ENCODE measurements at regions not wholly inside any gene's neighbourhood (a gene's known extent, or its start where the extent isn't known, plus 50 kb on each side); places are given as distances from the start of the nearest gene placed in this dataset.

DNA sequence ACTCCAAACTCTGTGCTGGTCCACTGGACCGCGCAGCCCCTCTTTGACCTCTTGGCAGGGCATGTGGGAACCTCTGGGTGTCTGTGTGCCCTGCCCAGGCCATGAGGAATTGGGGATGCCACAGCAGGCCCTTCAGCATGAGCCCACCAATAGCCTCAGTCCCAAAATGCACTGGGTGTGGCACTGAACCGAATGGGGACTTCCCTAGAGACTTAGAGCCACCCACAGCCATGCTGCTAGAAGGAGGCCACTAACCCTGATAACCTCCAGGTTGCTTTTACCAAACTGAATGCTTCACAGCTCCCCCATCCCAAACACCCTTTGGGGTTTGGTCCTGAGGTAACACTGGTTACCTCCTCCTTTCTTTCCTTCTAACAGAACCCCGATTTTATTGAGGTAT is 302.7 kb downstream of the PIK3R1 start:
- H3K27ac Mint-ChIP-seq: no peak overlapping the region
- H3K36me3 Mint-ChIP-seq: no peaks in the 10 kb centered on the region
- no peaks in the 10 kb centered on the region for H3K4me1 Mint-ChIP-seq (ENCODE audit: low read depth)
- no peak overlapping the region for H3K4me3 Mint-ChIP-seq
- H3K27me3 Mint-ChIP-seq: no peaks in the 10 kb centered on the region
- H3K9me3 Mint-ChIP-seq (ENCODE audit: low read depth): no peaks in the 10 kb centered on the region

DNA sequence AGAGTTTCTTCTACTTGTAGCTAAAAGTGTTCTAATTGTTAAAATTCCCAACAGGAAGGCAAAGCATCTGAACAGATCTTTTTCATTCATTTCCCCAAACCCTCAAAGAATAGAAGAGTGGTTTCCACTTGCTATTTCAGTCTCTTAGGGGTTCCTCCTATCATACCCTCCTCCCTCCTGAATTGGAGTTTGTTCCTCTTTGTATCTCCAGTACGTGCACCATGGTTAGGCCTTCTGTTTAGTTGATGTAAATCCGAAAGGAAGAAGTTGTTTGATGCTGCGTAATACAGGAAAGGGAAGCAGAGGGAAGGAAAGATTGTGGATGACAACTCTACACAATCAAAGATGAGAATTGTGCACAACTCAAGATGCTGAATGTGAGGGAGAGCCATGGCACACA is 303.6 kb downstream of the PIK3R1 start:
- no peak overlapping the region for H3K4me3 Mint-ChIP-seq
- H3K4me1 Mint-ChIP-seq (ENCODE audit: low read depth): no peaks in the 10 kb centered on the region
- H3K27ac Mint-ChIP-seq: no peak overlapping the region
- no peaks in the 10 kb centered on the region for H3K27me3 Mint-ChIP-seq
- no peaks in the 10 kb centered on the region for H3K36me3 Mint-ChIP-seq
- no peaks in the 10 kb centered on the region for H3K9me3 Mint-ChIP-seq (ENCODE audit: low read depth)

DNA sequence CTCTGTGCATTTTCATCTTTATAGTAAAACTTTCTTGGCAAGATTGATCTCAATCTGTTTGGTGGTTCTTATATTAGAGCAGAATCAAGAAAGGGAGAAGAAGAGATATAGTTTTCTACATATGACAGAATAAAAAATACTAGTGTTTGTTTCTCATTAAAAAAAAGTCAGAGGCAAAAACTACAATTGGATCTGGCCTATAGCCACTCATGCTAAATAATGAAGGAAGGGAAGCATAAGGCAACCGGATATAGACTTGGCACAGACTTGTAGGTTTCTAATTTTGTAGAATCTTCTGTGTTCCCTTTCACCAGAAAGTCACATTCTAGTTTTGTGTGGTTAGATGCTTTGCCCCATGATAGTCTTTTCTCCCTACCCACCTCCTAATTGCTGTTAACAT is 306.2 kb downstream of the PIK3R1 start:
- Mint-ChIP-seq H3K4me1 (ENCODE audit: low read depth) (no peaks in the 10 kb centered on the region), H3K27ac (no peak overlapping the region), H3K36me3 (no peaks in the 10 kb centered on the region), H3K27me3 (no peaks in the 10 kb centered on the region), H3K4me3 (no peak overlapping the region), H3K9me3 (ENCODE audit: low read depth) (no peaks in the 10 kb centered on the region)

DNA sequence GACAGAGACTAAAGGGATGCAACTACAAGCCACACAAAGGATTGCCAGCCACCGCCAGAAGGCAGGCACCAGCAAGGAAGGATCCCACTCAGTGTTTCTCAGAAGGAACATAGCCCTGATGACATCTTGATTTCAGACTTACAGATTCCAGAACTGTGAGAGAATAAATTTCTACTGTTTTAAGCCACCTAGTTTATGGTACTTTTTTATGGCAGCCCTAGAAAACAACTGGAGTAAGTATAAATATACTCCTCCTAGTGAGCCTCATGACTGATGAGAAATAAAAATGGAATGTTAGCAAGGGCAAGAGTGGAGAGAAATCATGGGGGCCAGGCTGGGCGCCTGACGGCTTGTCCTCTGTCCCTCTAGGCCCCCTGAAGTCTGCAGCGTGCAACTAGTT is 307.3 kb downstream of the PIK3R1 start:
- H3K4me3 Mint-ChIP-seq: no peak overlapping the region
- no peaks in the 10 kb centered on the region for H3K4me1 Mint-ChIP-seq (ENCODE audit: low read depth)
- H3K27me3 Mint-ChIP-seq: no peaks in the 10 kb centered on the region
- no peaks in the 10 kb centered on the region for H3K36me3 Mint-ChIP-seq
- no peak overlapping the region for H3K27ac Mint-ChIP-seq
- H3K9me3 Mint-ChIP-seq (ENCODE audit: low read depth): peaks cover under 1% of the 10 kb centered on the region

DNA sequence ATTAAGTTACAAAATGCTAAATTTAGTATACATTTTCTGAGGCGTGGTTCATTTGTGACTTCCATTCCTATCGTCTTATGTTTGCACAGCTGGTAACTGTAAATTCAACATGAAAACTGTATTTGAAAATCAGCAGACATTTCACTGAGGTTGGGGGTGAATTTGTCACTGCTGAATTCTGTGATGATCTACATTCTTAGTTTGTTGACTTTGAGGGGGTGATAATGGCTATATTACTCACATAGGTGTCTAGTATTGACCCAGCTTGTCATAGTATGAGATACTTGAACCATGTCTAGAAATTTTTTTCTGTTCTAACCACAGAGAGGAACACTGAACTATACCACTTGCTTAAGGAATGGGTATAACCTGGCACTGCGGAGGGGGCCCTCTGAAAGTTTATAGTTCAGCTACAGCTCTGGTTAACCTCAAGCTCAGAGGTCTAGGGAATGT is 313.3 kb downstream of the PIK3R1 start:
- Mint-ChIP-seq H3K4me3 (no peak overlapping the region), H3K27me3 (peaks cover 3% of the 10 kb centered on the region), H3K36me3 (no peaks in the 10 kb centered on the region), H3K9me3 (ENCODE audit: low read depth) (peaks cover 4% of the 10 kb centered on the region), H3K27ac (no peak overlapping the region), H3K4me1 (ENCODE audit: low read depth) (no peaks in the 10 kb centered on the region)

DNA sequence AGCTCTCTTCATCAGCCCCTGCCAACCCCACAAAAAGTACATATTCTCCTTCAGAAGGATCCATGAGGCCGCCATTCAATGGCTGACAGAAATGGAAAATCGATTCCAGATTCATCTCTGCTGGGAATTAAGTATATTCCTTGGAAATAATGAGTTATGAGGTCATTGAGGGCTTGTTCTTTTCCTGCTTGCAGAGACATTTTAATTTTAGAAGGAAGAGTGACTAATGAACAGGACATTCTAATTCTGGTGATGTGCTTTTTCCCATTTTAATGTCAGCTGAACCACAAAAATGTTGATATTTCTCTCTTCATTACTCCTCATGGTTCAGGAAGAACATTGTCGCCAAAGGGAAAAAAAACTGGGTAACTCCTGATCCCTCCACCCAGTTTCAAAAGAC is 314.0 kb downstream of the PIK3R1 start:
- no peaks in the 10 kb centered on the region for H3K4me1 Mint-ChIP-seq (ENCODE audit: low read depth)
- H3K9me3 Mint-ChIP-seq (ENCODE audit: low read depth): peaks cover 4% of the 10 kb centered on the region
- H3K27me3 Mint-ChIP-seq: peaks cover 3% of the 10 kb centered on the region
- no peak overlapping the region for H3K27ac Mint-ChIP-seq
- H3K4me3 Mint-ChIP-seq: no peak overlapping the region
- no peaks in the 10 kb centered on the region for H3K36me3 Mint-ChIP-seq

DNA sequence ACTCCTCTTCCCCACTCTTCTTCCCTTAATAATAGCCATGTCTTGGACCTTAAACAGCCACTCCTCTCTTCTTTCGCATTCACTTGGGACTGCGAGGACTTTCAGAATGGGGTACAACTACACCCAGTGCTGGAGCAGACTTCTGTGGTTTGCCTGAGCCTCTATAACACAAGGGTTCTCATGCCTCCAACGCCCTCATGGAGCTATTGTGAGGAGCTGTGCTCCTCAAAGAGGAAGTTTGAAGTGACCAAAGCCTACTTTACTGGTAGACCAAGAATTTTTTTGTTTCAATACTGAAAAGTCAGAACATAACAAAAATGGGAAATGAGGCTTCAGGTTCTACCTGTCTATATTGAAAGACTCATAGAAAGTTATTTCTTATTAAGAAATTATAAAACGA is 316.4 kb downstream of the PIK3R1 start:
- H3K9me3 Mint-ChIP-seq (ENCODE audit: low read depth): peaks cover 4% of the 10 kb centered on the region
- peaks cover 4% of the 10 kb centered on the region for H3K27me3 Mint-ChIP-seq
- no peak overlapping the region for H3K27ac Mint-ChIP-seq
- no peaks in the 10 kb centered on the region for H3K4me1 Mint-ChIP-seq (ENCODE audit: low read depth)
- no peaks in the 10 kb centered on the region for H3K36me3 Mint-ChIP-seq
- H3K4me3 Mint-ChIP-seq: no peak overlapping the region

DNA sequence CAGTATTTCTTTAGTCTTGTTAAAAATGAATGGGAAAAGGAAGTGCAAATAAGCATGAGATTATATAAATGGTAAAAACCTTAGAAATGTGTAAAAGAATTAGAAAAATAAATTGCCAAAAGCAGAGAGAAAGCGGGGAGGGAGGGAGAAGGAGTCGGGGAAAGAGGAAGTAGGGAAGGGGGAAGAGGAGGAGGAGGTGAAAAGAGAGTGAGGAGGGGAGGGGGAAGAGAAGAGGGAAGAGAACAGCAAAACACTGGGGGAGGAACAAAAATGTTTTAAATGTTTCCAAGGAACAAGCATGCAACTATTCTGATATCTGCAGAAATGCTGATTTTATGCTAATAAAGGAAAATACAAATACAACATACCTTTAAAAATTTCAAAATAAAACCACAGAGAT is 317.5 kb downstream of the PIK3R1 start:
- Mint-ChIP-seq H3K4me3 (no peak overlapping the region), H3K27ac (no peak overlapping the region), H3K4me1 (ENCODE audit: low read depth) (no peaks in the 10 kb centered on the region), H3K36me3 (no peaks in the 10 kb centered on the region), H3K9me3 (ENCODE audit: low read depth) (peaks cover 2% of the 10 kb centered on the region), H3K27me3 (peaks cover 8% of the 10 kb centered on the region)

DNA sequence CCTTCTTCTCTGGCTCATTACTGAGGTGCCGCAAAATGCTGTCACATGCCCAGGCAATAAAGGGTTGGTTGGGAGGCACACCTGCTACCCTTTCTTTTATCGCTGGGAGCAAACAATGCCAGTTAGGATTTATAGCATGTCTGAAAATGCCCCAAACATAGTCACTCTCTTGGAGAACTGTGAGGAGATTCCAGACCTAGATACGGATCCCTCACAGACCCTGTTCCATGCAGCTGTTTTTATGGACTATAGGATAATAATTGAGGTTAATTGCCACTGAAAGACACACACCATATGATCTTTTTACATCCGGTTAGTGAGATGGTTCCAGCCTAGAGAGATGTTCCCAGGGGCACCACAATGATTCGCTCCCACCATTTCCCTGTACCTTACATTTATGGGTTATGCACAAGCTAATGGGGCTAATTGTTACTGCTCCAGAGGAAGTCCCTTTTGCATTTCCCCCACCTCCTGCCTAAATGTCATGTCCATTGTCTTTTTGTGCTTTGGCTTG is 318.1 kb downstream of the PIK3R1 start:
- no peak overlapping the region for H3K27ac Mint-ChIP-seq
- no peaks in the 10 kb centered on the region for H3K9me3 Mint-ChIP-seq (ENCODE audit: low read depth)
- H3K4me1 Mint-ChIP-seq (ENCODE audit: low read depth): no peaks in the 10 kb centered on the region
- no peaks in the 10 kb centered on the region for H3K36me3 Mint-ChIP-seq
- H3K27me3 Mint-ChIP-seq: peaks cover 10% of the 10 kb centered on the region
- no peak overlapping the region for H3K4me3 Mint-ChIP-seq

DNA sequence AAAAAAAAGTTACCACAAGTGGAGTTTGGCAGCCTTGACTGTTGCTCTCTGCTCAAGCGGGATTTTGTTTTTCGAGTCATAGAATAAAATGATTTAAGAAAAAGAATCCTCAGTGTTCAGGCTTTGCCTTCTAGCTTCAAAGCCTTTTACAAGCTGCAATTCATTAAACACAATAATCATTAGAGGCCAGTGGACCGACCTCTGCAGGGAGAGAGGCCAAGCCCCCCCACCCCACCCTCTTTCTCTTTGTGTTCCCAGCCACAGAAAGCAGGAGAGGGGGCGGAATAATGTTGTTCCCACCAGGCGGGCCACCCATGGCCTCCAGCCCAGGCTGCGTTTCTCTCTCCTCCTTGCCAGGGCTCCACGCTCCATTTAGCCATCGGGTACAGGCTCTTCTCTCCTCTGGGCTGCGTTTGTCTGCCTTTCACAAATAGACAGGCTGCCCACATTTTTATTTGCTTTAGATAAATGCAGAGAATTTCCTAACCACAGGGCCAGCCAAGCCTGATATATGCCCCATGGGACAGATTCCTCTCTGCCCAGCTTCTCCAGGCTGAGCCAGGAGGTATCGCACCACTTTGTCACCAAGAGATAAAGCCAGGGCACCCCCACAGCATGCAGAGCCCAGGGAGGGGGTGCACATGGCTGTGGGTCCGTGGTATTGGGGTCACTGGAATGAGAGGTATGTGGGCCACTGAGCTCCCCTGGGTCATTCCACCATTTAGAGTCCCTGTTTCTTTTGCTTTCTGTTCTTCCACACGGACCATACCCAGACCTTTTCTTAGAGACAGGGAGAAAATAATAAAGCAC is 318.8 kb downstream of the PIK3R1 start:
- H3K4me3 Mint-ChIP-seq: no peak overlapping the region
- H3K4me1 Mint-ChIP-seq (ENCODE audit: low read depth): no peaks in the 10 kb centered on the region
- peaks cover 10% of the 10 kb centered on the region for H3K27me3 Mint-ChIP-seq
- H3K36me3 Mint-ChIP-seq: no peaks in the 10 kb centered on the region
- H3K9me3 Mint-ChIP-seq (ENCODE audit: low read depth): no peaks in the 10 kb centered on the region
- H3K27ac Mint-ChIP-seq: no peak overlapping the region

DNA sequence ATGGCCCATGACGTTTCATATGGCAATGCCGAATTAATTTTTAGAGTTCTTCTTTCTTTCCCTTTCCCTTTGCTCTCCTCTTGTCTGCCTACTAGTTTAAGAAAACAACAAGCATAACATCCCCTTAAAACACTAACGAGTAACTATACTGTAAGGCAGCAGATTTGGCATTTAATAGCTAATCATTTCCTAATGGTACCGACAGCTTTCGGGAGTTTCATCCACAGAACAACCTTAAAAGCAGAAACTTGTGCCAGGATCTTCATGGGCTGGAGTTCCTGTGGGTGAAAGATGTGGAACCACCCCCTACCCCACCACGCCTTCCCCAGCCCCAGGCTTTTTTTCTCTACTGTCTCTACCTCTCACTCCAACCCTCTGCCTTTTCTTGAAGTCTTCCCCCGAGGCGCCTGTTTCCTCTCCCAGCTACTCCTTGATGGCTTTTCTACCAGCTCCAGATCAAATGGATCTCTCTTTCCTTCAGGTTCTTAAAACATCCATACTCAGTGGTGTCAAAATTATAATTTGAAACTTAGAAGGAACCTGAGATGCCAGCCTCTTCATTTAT is 319.5 kb downstream of the PIK3R1 start:
- Mint-ChIP-seq H3K4me3 (no peak overlapping the region), H3K36me3 (no peaks in the 10 kb centered on the region), H3K9me3 (ENCODE audit: low read depth) (no peaks in the 10 kb centered on the region), H3K27me3 (peaks cover 11% of the 10 kb centered on the region), H3K27ac (no peak overlapping the region), H3K4me1 (ENCODE audit: low read depth) (no peaks in the 10 kb centered on the region)

DNA sequence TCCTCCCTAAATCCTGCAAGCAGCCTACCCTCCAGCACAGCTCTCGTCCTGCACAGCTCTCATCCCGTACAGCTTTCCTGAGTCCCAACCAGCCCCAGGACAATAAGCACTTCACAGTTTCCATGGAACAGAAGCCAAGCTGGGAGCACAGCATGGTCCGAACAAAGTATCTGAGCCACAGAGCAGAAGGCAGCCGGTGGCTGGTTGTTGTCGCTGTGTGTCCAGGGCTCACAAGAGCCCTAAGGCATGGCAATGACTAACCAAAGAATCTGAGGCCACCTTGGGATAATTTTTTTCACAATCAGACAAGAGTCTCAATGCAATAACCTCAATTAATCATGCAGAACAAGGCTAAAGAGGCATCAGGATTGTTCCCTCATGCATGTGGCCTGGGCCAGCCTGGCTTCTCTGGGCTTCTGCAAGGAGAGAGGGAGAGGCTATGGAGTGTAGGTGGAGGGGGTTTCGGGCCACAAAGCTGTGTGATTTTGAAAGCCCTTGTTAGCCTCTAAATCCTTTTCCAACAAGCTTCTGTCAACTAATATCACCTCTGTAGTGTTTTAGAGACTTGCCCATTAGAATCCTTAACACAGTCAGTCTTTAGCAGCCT is 323.4 kb downstream of the PIK3R1 start:
- no peaks in the 10 kb centered on the region for H3K36me3 Mint-ChIP-seq
- H3K4me3 Mint-ChIP-seq: no peak overlapping the region
- peaks cover 1% of the 10 kb centered on the region for H3K4me1 Mint-ChIP-seq (ENCODE audit: low read depth)
- no peaks in the 10 kb centered on the region for H3K9me3 Mint-ChIP-seq (ENCODE audit: low read depth)
- peaks cover 13% of the 10 kb centered on the region for H3K27me3 Mint-ChIP-seq
- no peak overlapping the region for H3K27ac Mint-ChIP-seq

DNA sequence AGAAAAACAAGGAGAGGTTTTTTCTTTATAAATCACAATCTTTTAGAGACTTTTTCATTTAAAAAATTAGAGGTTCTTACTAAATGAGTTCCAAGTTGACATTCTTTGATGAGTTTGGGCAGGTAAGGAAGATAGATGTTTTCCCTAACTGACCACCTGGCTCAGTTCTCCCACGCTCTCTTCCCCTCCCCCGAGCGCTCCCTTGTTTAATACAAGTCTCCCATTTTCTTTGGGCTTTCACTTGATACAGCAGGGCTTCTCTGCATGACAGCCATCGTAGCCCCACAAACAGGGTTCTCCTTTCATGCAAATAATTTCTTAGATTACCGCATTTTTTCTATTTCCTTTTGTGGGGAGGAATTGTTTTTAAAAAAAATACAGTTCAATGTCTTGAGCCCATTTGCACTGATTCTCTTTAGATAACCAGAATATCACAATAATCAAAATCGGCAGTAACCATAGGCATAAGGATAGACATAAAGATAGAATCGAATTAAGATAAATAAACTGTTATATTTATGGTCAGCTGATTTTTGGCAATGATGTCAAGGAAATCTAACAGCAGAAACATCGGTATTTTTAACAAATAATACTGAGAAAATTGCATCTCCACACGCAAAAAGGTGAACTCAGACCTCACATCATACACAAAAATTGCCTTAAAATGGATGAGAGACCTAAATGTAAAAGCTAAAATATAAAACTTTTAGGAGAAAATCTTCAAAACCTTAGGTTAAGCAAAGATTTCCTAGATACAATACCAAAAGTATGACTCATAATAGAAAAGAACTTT is 325.4 kb downstream of the PIK3R1 start:
- Mint-ChIP-seq H3K4me3 (no peak overlapping the region), H3K4me1 (ENCODE audit: low read depth) (peaks cover 1% of the 10 kb centered on the region), H3K9me3 (ENCODE audit: low read depth) (no peaks in the 10 kb centered on the region), H3K36me3 (no peaks in the 10 kb centered on the region), H3K27ac (no peak overlapping the region), H3K27me3 (peaks cover 13% of the 10 kb centered on the region)

DNA sequence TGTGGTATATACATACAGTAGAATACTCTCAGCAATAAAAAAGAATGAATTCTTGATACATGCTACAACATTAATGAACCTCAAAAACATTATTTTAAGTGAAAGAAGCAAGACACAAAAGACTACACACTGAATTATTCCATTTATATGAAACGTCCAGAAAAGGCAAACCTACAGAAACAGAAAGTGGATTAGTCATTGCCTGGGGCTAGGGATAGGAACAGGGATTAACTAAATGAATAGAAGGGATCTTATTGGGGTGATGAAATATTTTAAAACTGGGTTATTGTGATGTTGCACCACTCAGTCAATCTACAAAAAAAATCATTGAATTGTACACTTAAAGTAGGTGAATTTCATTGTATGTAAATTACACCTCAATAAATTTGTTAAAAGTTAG is 326.7 kb downstream of the PIK3R1 start:
- no peak overlapping the region for H3K27ac Mint-ChIP-seq
- H3K4me1 Mint-ChIP-seq (ENCODE audit: low read depth): peaks cover 1% of the 10 kb centered on the region
- H3K4me3 Mint-ChIP-seq: no peak overlapping the region
- H3K36me3 Mint-ChIP-seq: no peaks in the 10 kb centered on the region
- H3K9me3 Mint-ChIP-seq (ENCODE audit: low read depth): no peaks in the 10 kb centered on the region
- peaks cover 11% of the 10 kb centered on the region for H3K27me3 Mint-ChIP-seq

DNA sequence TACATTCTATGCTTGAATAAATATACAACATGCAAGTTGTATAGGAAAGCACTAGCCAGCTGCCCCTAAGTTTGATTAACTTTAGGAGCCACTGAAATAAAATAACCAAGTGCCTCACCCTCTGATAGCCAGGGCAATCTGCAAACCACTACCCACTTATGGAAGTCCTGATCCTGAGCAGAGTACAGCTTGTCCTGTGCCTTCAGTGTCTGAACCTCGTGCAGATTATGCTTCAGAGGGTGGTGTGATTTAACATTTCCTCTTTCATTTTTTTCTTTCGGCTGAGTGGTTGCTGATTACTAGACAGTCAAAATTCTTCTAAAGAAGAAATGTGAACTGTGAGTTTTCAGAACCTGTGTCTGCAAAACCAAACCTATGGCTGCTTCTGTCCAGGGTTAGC is 327.7 kb downstream of the PIK3R1 start:
- Mint-ChIP-seq H3K36me3 (no peaks in the 10 kb centered on the region), H3K9me3 (ENCODE audit: low read depth) (no peaks in the 10 kb centered on the region), H3K27me3 (peaks cover 8% of the 10 kb centered on the region), H3K27ac (no peak overlapping the region), H3K4me3 (no peak overlapping the region), H3K4me1 (ENCODE audit: low read depth) (peaks cover 1% of the 10 kb centered on the region)
